Endothelial cell of umbilical vein (primary cell): ENCODE measurements at regions not wholly inside any gene's neighbourhood (a gene's known extent, or its start where the extent isn't known, plus 50 kb on each side); places are given as distances from the start of the nearest gene placed in this dataset.

Experiments
- BruUV-seq: library from RNA; stranded (reverse); fragments of 400-500 nt; replicated peaks from 2 replicates; lab custom pipeline; 2021; lab: Mats Ljungman, UMichigan
- CTCF ChIA-PET: fragments of 300-600, 350-600 bp; sonication (Branson Sonifier 250); formaldehyde crosslinking; loops from one replicate; lab custom pipeline; 2021; ENCODE audit warnings: antibody characterized with exemption, inconsistent platforms; lab: Charles Lee
- POLR2A ChIA-PET: fragments of 300-600, 350-600 bp; sonication (Branson Sonifier 250); formaldehyde crosslinking; loops from one replicate; lab custom pipeline; 2021; ENCODE audit warnings: antibody characterized with exemption, inconsistent platforms; lab: Charles Lee
- DNase-seq: peaks from one replicate; pipeline ENCODE4 v3.0.0-alpha.2; 2011; ENCODE audit warnings: low read depth, low spot score
- FAIRE-seq: peaks from 2 replicates; lab custom pipeline; 2011; peaks lifted over from hg19 to GRCh38; lab: Jason Lieb, UNC
- H2AFZ ChIP-seq: 2 replicates; pipeline ENCODE4 v1.6.0; 2012; ENCODE audit warnings: low read depth, low read length, control low read depth, inconsistent platforms
- H3K27ac ChIP-seq: 2 replicates; pipeline ENCODE4 v1.5.1; 2011; ENCODE audit warnings: low read depth, mild to moderate bottlenecking, control low read depth, low read length, moderate library complexity; ENCODE audit not compliant: insufficient read depth
- H3K27me3 ChIP-seq, 2 experiments: 2 replicates each; pipeline versions ENCODE4 v1.6.0 to v1.6.1; 2011; ENCODE audit warnings: low read length in 2 of 2, mixed read lengths in 1 of 2; ENCODE audit not compliant: control insufficient read depth in 2 of 2, insufficient read depth in 2 of 2
- H3K36me3 ChIP-seq, 2 experiments: 2 replicates in 1 of 2; 3 replicates in 1 of 2; pipeline ENCODE4 v1.5.1; 2011; ENCODE audit warnings: low read length in 2 of 2, mild to moderate bottlenecking in 1 of 2, moderate library complexity in 1 of 2; ENCODE audit not compliant: control insufficient read depth in 2 of 2, insufficient read depth in 2 of 2; ENCODE audit errors: extremely low read depth in 1 of 2
- H3K4me1 ChIP-seq: 3 replicates; pipeline ENCODE4 v1.5.1; 2011; ENCODE audit warnings: mild to moderate bottlenecking, low read length; ENCODE audit not compliant: control insufficient read depth, insufficient read depth; ENCODE audit errors: extremely low read depth
- H3K4me2 ChIP-seq: 2 replicates; pipeline ENCODE4 v1.6.1; 2011; ENCODE audit warnings: low read length, control low read depth, mixed read lengths; ENCODE audit not compliant: insufficient read depth
- H3K4me3 ChIP-seq, 3 experiments: fragments of 200-600 bp in 1 of 3; sonication (generic), shearing (Covaris generic) in 1 of 3; replicated peaks in 1 of 3; 2 replicates each; pipeline ENCODE4 v1.5.1; 2011 to 2016; ENCODE audit warnings: control low read depth in 3 of 3, low read length in 3 of 3, mild to moderate bottlenecking in 2 of 3, inconsistent platforms in 1 of 3, low read depth in 1 of 3, moderate library complexity in 1 of 3; ENCODE audit not compliant: insufficient read depth in 1 of 3
- H3K79me2 ChIP-seq: 2 replicates; pipeline ENCODE4 v1.6.0; 2012; ENCODE audit warnings: low read length, inconsistent platforms; ENCODE audit not compliant: control insufficient read depth, insufficient read depth
- H3K9ac ChIP-seq: replicated peaks from 2 replicates; pipeline ENCODE3; 2011; ENCODE audit warnings: low read length, control low read depth; ENCODE audit not compliant: insufficient read depth; ENCODE audit errors: extremely low read depth
- H3K9me1 ChIP-seq: replicated peaks from 3 replicates; pipeline ENCODE4 v1.6.0; 2011; ENCODE audit warnings: mild to moderate bottlenecking, low read length; ENCODE audit not compliant: control insufficient read depth, insufficient read depth; ENCODE audit errors: extremely low read depth
- H3K9me3 ChIP-seq: replicated peaks from 2 replicates; pipeline ENCODE4 v1.5.1; 2012; ENCODE audit warnings: low read length, inconsistent platforms; ENCODE audit not compliant: control insufficient read depth, insufficient read depth
- H4K20me1 ChIP-seq: replicated peaks from 2 replicates; pipeline ENCODE3; 2011; ENCODE audit warnings: mild to moderate bottlenecking, low read length; ENCODE audit not compliant: control insufficient read depth, insufficient read depth; ENCODE audit errors: extremely low read depth
- EZH2 ChIP-seq: IDR thresholded peaks from 2 replicates; pipeline ENCODE4 v1.6.1; 2012; ENCODE audit warnings: borderline replicate concordance, low read depth, mild to moderate bottlenecking, moderate library complexity, low read length, inconsistent platforms; ENCODE audit not compliant: severe bottlenecking
- FOS ChIP-seq: IDR thresholded peaks from 2 replicates; pipeline ENCODE4 v1.6.1; 2011; ENCODE audit warnings: mild to moderate bottlenecking, low read length, moderate library complexity, borderline replicate concordance; ENCODE audit not compliant: insufficient read depth
- GATA2 ChIP-seq: IDR thresholded peaks from 2 replicates; pipeline ENCODE4 v1.7.0; 2011; ENCODE audit warnings: low read depth, mild to moderate bottlenecking, moderate library complexity, mixed read lengths, low read length; ENCODE audit not compliant: insufficient read length, insufficient read depth
- JUN ChIP-seq: IDR thresholded peaks from 2 replicates; pipeline ENCODE4 v1.6.1; 2011; ENCODE audit warnings: borderline replicate concordance, low read depth; ENCODE audit not compliant: insufficient read length, insufficient read depth
- MAX ChIP-seq: IDR thresholded peaks from 2 replicates; pipeline ENCODE4 v1.6.1; 2011; ENCODE audit not compliant: insufficient read depth, insufficient read length
- MYC ChIP-seq: IDR thresholded peaks from one replicate; pipeline ENCODE4 v1.6.1; 2011; ENCODE audit warnings: mild to moderate bottlenecking, low read depth, low read length
- POLR2A ChIP-seq: IDR thresholded peaks from 2 replicates; pipeline ENCODE4 v1.6.1; 2012; ENCODE audit warnings: low read depth, mild to moderate bottlenecking, control low read depth, low read length
- POLR2AphosphoS5 ChIP-seq: IDR thresholded peaks from 2 replicates; pipeline ENCODE4 v1.6.1; 2012; ENCODE audit warnings: low read depth, mild to moderate bottlenecking, control low read depth, low read length, moderate library complexity; ENCODE audit not compliant: insufficient read depth
- dilution Hi-C: fragments of 300-500 bp; cut with MboI; formaldehyde crosslinking; loops from one replicate; pipeline ENCODE4 v1.15.0; 2019; ENCODE audit warnings: low sequenced_read_pairs; ENCODE audit not compliant: extremely low pct_ligation_motif_present
- intact Hi-C: fragments of 100-400 bp; cut with micrococcal nuclease; formaldehyde crosslinking; loops from one replicate; pipeline ENCODE4 v1.10.0; 2022
- TF ChIP-seq, protein P1 (sequence below), 2 donors: IDR thresholded peaks; 1 replicate in 1 of 2; 2 replicates in 1 of 2; pipeline ENCODE4 v1.5.1; 2011; ENCODE audit warnings: low read length in 2 of 2, mild to moderate bottlenecking in 2 of 2, moderate library complexity in 2 of 2, control low read depth in 1 of 2, inconsistent platforms in 1 of 2, low read depth in 1 of 2; ENCODE audit not compliant: insufficient read depth in 1 of 2; ENCODE audit errors: extremely low read depth in 1 of 2

GRCh38 chr16:64295466-64295865 is 826.4 kb downstream of the CDH11 start:
- Histone ChIP-seq H3K4me1 (no peaks in the 10 kb centered on the region), H3K9me1 (no peaks in the 10 kb centered on the region), H3K79me2 (no peaks in the 10 kb centered on the region), H3K9me3 (no peaks in the 10 kb centered on the region), H3K4me2 (no peak overlapping the region), H4K20me1 (no peaks in the 10 kb centered on the region), H3K27ac (no peak overlapping the region), H2AFZ (no peak overlapping the region), H3K4me3 (no peak overlapping the region), H3K27me3 (no peaks in the 10 kb centered on the region), H3K9ac (no peak overlapping the region), H3K36me3 (no peaks in the 10 kb centered on the region)
- DNase-seq (no peak), FAIRE-seq (no peak)
- dilution Hi-C loops = no loop called here
- BruUV-seq = no TSS peak
- POLR2A ChIA-PET = no interaction called here
- CTCF ChIA-PET = no interaction called here
- intact Hi-C loops = no loop called here
- no peak for TF ChIP-seq POLR2A
- TF ChIP-seq, protein P1, sequence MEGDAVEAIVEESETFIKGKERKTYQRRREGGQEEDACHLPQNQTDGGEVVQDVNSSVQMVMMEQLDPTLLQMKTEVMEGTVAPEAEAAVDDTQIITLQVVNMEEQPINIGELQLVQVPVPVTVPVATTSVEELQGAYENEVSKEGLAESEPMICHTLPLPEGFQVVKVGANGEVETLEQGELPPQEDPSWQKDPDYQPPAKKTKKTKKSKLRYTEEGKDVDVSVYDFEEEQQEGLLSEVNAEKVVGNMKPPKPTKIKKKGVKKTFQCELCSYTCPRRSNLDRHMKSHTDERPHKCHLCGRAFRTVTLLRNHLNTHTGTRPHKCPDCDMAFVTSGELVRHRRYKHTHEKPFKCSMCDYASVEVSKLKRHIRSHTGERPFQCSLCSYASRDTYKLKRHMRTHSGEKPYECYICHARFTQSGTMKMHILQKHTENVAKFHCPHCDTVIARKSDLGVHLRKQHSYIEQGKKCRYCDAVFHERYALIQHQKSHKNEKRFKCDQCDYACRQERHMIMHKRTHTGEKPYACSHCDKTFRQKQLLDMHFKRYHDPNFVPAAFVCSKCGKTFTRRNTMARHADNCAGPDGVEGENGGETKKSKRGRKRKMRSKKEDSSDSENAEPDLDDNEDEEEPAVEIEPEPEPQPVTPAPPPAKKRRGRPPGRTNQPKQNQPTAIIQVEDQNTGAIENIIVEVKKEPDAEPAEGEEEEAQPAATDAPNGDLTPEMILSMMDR (IDR thresholded peaks at IDR 0.05; ENCODE audit: extremely low read depth in 1 of 2, insufficient read depth in 1 of 2, low read depth in 1 of 2, low read length in 2 of 2) = no peak
- TF ChIP-seq FOS = no peak
- no peak for TF ChIP-seq GATA2
- TF ChIP-seq POLR2AphosphoS5 = no peak
- no peak for TF ChIP-seq MAX
- TF ChIP-seq EZH2 = no peak
- no peak for TF ChIP-seq MYC
- TF ChIP-seq JUN = no peak
